Testis (tissue), 2 donors: ENCODE measurements at regions not wholly inside any gene's neighbourhood (a gene's known extent, or its start where the extent isn't known, plus 50 kb on each side); places are given as distances from the start of the nearest gene placed in this dataset.

Source experiments
- CTCF ChIP-seq, 3 experiments: fragments of 450-650 bp in 2 of 3; fragments of 200-600 bp in 1 of 3; sonication (generic) in 1 of 3; IDR thresholded peaks; one replicate each; pipeline ENCODE4 v1.5.1; 2016 to 2019; ENCODE audit warnings: antibody characterized with exemption in 3 of 3, mild to moderate bottlenecking in 2 of 3, moderate library complexity in 1 of 3
- POLR2A ChIP-seq: fragments of 450-650 bp; IDR thresholded peaks from one replicate; pipeline ENCODE4 v1.6.1; 2017; ENCODE audit warnings: antibody characterized with exemption, mild to moderate bottlenecking, moderate library complexity

DNA sequence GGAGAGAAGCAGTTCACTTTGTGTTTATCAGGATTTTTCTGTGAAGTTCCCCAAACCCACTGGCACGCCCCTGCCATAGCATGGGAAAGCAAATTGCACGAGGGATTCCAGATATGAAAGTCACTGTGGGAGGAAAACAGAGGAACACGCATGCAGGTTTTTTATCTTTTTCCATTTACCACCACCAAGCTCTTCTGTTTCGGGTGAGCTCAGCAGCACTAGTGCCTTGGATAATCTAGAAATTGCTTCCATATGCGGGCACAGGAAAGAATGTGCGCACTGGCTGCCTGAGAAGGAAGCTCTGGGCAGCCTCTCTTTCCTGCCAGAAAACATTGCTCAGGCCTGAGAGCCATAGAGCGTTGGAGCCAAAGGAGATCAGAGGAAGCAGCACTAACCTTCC is 65.9 kb upstream of the WIPF1 start:
- no peak for TF ChIP-seq POLR2A
- TF ChIP-seq CTCF (IDR thresholded peaks at IDR 0.05): no peak
